H1 (cell line): ENCODE measurements at regions not wholly inside any gene's neighbourhood (a gene's known extent, or its start where the extent isn't known, plus 50 kb on each side); places are given as distances from the start of the nearest gene placed in this dataset.

Experiments used
- CTCF ChIA-PET: fragments of 300-600 bp; sonication (Branson Sonifier 250); formaldehyde crosslinking; loops from one replicate; lab custom pipeline; 2021; ENCODE audit not compliant: partially characterized antibody; lab: Charles Lee
- POLR2A ChIA-PET: fragments of 300-600 bp; sonication (Branson Sonifier 250); formaldehyde crosslinking; loops from one replicate; lab custom pipeline; 2021; ENCODE audit warnings: inconsistent platforms; ENCODE audit not compliant: partially characterized antibody; lab: Charles Lee
- DNase-seq, 2 experiments: peaks; one replicate each; pipeline versions ENCODE4 v3.0.0 to v3.0.0-alpha.2; 2010 to 2022; ENCODE audit warnings: low spot score in 2 of 2, low read depth in 1 of 2, mixed read lengths in 1 of 2
- FAIRE-seq: peaks from 2 replicates; lab custom pipeline; 2011; peaks lifted over from hg19 to GRCh38; lab: Jason Lieb, UNC
- H2AFZ ChIP-seq: 2 replicates; pipeline ENCODE4 v1.8.1; 2012; ENCODE audit warnings: low read length, inconsistent platforms
- H2AK5ac ChIP-seq: 2 replicates; pipeline ENCODE4 v1.6.1; 2013; ENCODE audit warnings: low read depth, low read length
- H2BK120ac ChIP-seq: replicated peaks from 2 replicates; pipeline ENCODE3; 2013; ENCODE audit warnings: low read depth, low read length, inconsistent platforms
- H2BK12ac ChIP-seq: 2 replicates; pipeline ENCODE4 v1.6.1; 2013; ENCODE audit warnings: low read depth, low read length
- H2BK15ac ChIP-seq: 2 replicates; pipeline ENCODE4 v1.6.1; 2013; ENCODE audit warnings: low read length
- H2BK20ac ChIP-seq: 2 replicates; pipeline ENCODE4 v1.6.1; 2013; ENCODE audit warnings: low read length
- H2BK5ac ChIP-seq: 2 replicates; pipeline ENCODE4 v1.6.1; 2013; ENCODE audit warnings: low read depth, low read length
- H3K14ac ChIP-seq: 2 replicates; pipeline ENCODE4 v1.6.1; 2013; ENCODE audit warnings: inconsistent platforms; ENCODE audit not compliant: insufficient read length
- H3K18ac ChIP-seq: 2 replicates; pipeline ENCODE4 v1.6.1; 2013; ENCODE audit warnings: low read length; ENCODE audit errors: extremely low read depth
- H3K23ac ChIP-seq: 2 replicates; pipeline ENCODE4 v1.6.1; 2013; ENCODE audit warnings: inconsistent platforms; ENCODE audit not compliant: insufficient read length
- H3K23me2 ChIP-seq: 2 replicates; pipeline ENCODE4 v1.6.1; 2013; ENCODE audit warnings: low read depth, low read length
- H3K27ac ChIP-seq: 2 replicates; pipeline ENCODE4 v1.6.1; 2011; ENCODE audit warnings: low read depth, low read length, inconsistent platforms
- H3K27me3 ChIP-seq, 4 experiments: replicated peaks in 1 of 4; 1 replicate in 1 of 4; 2 replicates in 3 of 4; pipeline versions ENCODE4 v1.6.1 to v1.8.1; 2011 to 2013; ENCODE audit warnings: low read length in 3 of 4, mild to moderate bottlenecking in 3 of 4, inconsistent platforms in 2 of 4, mixed read lengths in 2 of 4, moderate library complexity in 1 of 4; ENCODE audit not compliant: control insufficient read depth in 3 of 4, insufficient read depth in 3 of 4; ENCODE audit errors: extremely low read depth in 1 of 4
- H3K36me3 ChIP-seq, 4 experiments: 2 replicates each; pipeline versions ENCODE4 v1.6.1 to v1.8.1; 2011 to 2013; ENCODE audit warnings: mild to moderate bottlenecking in 4 of 4, low read length in 3 of 4, moderate library complexity in 2 of 4, control low read depth in 1 of 4, inconsistent platforms in 1 of 4; ENCODE audit not compliant: insufficient read depth in 4 of 4, control insufficient read depth in 2 of 4
- H3K4ac ChIP-seq: replicated peaks from 2 replicates; pipeline ENCODE3; 2013; ENCODE audit warnings: low read length, low read depth, mixed read lengths, inconsistent platforms; ENCODE audit not compliant: insufficient read length
- H3K4me1 ChIP-seq, 4 experiments: replicated peaks in 1 of 4; 1 replicate in 1 of 4; 2 replicates in 3 of 4; pipeline versions ENCODE4 v1.6.1 to v1.8.1; 2011 to 2013; ENCODE audit warnings: low read length in 3 of 4, inconsistent platforms in 2 of 4, mixed read lengths in 1 of 4; ENCODE audit not compliant: insufficient read depth in 4 of 4, control insufficient read depth in 3 of 4
- H3K4me2 ChIP-seq, 2 experiments: 2 replicates each; pipeline versions ENCODE4 v1.6.1 to v1.8.1; 2011 to 2013; ENCODE audit warnings: low read depth in 2 of 2, low read length in 2 of 2, control low read depth in 1 of 2, inconsistent platforms in 1 of 2, mild to moderate bottlenecking in 1 of 2; ENCODE audit not compliant: insufficient read depth in 1 of 2
- H3K4me3 ChIP-seq, 4 experiments: fragments of 200-600, 300-600 bp in 1 of 4; sonication (generic), shearing (Covaris generic), sonication (Bioruptor Twin) in 1 of 4; 2 replicates each; pipeline versions ENCODE4 v1.5.1 to v1.8.1; 2011 to 2016; ENCODE audit warnings: low read length in 4 of 4, low read depth in 3 of 4, control low read depth in 2 of 4, inconsistent platforms in 2 of 4, mild to moderate bottlenecking in 2 of 4, mixed read lengths in 1 of 4, moderate library complexity in 1 of 4; ENCODE audit not compliant: insufficient read depth in 2 of 4; ENCODE audit errors: extremely low read depth in 1 of 4
- H3K56ac ChIP-seq: replicated peaks from 2 replicates; pipeline ENCODE3; 2013; ENCODE audit warnings: low read depth, mild to moderate bottlenecking, mixed read lengths, low read length, inconsistent platforms; ENCODE audit not compliant: insufficient read length
- H3K79me1 ChIP-seq: 2 replicates; pipeline ENCODE4 v1.6.1; 2013; ENCODE audit warnings: low read depth, low read length, control low read depth
- H3K79me2 ChIP-seq, 2 experiments: 2 replicates each; pipeline versions ENCODE4 v1.6.1 to v1.8.1; 2012 to 2013; ENCODE audit warnings: low read length in 2 of 2, mild to moderate bottlenecking in 2 of 2, inconsistent platforms in 1 of 2; ENCODE audit not compliant: insufficient read depth in 2 of 2, control insufficient read depth in 1 of 2
- H3K9ac ChIP-seq, 4 experiments: replicated peaks in 1 of 4; 1 replicate in 1 of 4; 2 replicates in 3 of 4; pipeline versions ENCODE4 v1.6.1 to v1.8.1; 2011 to 2013; ENCODE audit warnings: low read depth in 3 of 4, low read length in 3 of 4, control low read depth in 2 of 4, mild to moderate bottlenecking in 2 of 4, moderate library complexity in 2 of 4, inconsistent platforms in 1 of 4; ENCODE audit errors: extremely low read depth in 1 of 4
- H3K9me3 ChIP-seq, 2 experiments: 2 replicates each; pipeline versions ENCODE4 v1.6.1 to v1.8.1; 2012 to 2013; ENCODE audit warnings: mild to moderate bottlenecking in 2 of 2, moderate library complexity in 2 of 2, control low read depth in 1 of 2, inconsistent platforms in 1 of 2, low read depth in 1 of 2, low read length in 1 of 2, mixed read lengths in 1 of 2; ENCODE audit not compliant: insufficient read depth in 2 of 2
- H4K20me1 ChIP-seq, 2 experiments: replicated peaks in 1 of 2; 2 replicates each; pipeline versions ENCODE3 to v1.8.1; 2011 to 2013; ENCODE audit warnings: inconsistent platforms in 2 of 2, low read length in 2 of 2, mild to moderate bottlenecking in 1 of 2; ENCODE audit not compliant: insufficient read depth in 2 of 2, control insufficient read depth in 1 of 2
- H4K5ac ChIP-seq: 2 replicates; pipeline ENCODE4 v1.6.1; 2013; ENCODE audit warnings: low read length, low read depth, mixed read lengths, inconsistent platforms; ENCODE audit not compliant: insufficient read length
- H4K8ac ChIP-seq: 2 replicates; pipeline ENCODE4 v1.8.0; 2013; ENCODE audit warnings: mild to moderate bottlenecking, moderate library complexity, low read length, inconsistent platforms; ENCODE audit not compliant: insufficient read depth; ENCODE audit errors: extremely low read depth
- H4K91ac ChIP-seq: replicated peaks from 2 replicates; pipeline ENCODE3; 2013; ENCODE audit warnings: low read length, mixed read lengths, inconsistent platforms; ENCODE audit not compliant: insufficient read length
- BACH1 ChIP-seq: IDR thresholded peaks from 2 replicates; pipeline ENCODE4 v1.6.1; 2012; ENCODE audit warnings: low read length, improper control_type of control experiment
- CTBP2 ChIP-seq: IDR thresholded peaks from 2 replicates; pipeline ENCODE4 v1.7.0; 2011; ENCODE audit warnings: borderline replicate concordance, mild to moderate bottlenecking, moderate library complexity, mixed read lengths, low read length; ENCODE audit not compliant: insufficient read depth, insufficient read length
- GTF2F1 ChIP-seq: IDR thresholded peaks from 2 replicates; pipeline ENCODE4 v1.6.1; 2012; ENCODE audit warnings: low read depth, low read length, improper control_type of control experiment, borderline replicate concordance
- POLR2AphosphoS5 ChIP-seq: IDR thresholded peaks from 2 replicates; pipeline ENCODE4 v1.6.1; 2011; ENCODE audit warnings: low read depth, low read length
- RAD21 ChIP-seq, 2 experiments: IDR thresholded peaks in 1 of 2; conservative IDR thresholded peaks in 1 of 2; 2 replicates each; pipeline ENCODE4 v1.6.1; 2011; ENCODE audit warnings: low read depth in 2 of 2, low read length in 2 of 2, improper control_type of control experiment in 1 of 2, inconsistent platforms in 1 of 2, mild to moderate bottlenecking in 1 of 2, moderate library complexity in 1 of 2
- RXRA ChIP-seq: IDR thresholded peaks from 2 replicates; pipeline ENCODE4 v1.6.1; 2011; ENCODE audit warnings: low read depth, mild to moderate bottlenecking, low read length, moderate library complexity; ENCODE audit not compliant: insufficient read depth
- TBP ChIP-seq: IDR thresholded peaks from 2 replicates; pipeline ENCODE4 v1.6.1; 2011; ENCODE audit warnings: low read depth, low read length, improper control_type of control experiment
- YY1 ChIP-seq: IDR thresholded peaks from 2 replicates; pipeline ENCODE4 v1.6.1; 2011; ENCODE audit warnings: low read depth, mild to moderate bottlenecking, low read length
- ZNF274 ChIP-seq: IDR thresholded peaks from 2 replicates; pipeline ENCODE4 v1.7.0; 2012; ENCODE audit warnings: low read length, borderline replicate concordance; ENCODE audit errors: extremely low read depth
- WGBS, 2 experiments: shearing (Covaris generic) in 1 of 2; methylation state at CpG; one replicate each; pipeline versions ENCODE4 v1.1.6 to v1.1.7; 2013 to 2015; ENCODE audit warnings: low lambda C conversion rate in 2 of 2, mixed read lengths in 2 of 2, inconsistent platforms in 1 of 2, low coverage in 1 of 2, missing lambda C conversion rate in 1 of 2; ENCODE audit not compliant: insufficient replicate concordance in 2 of 2, insufficient coverage in 1 of 2, insufficient read length in 1 of 2; ENCODE audit errors: extremely low coverage in 1 of 2, missing lambda C conversion rate in 1 of 2; 5-methylcytosine and 5-hydroxymethylcytosine counted together
- TF ChIP-seq, protein P1 (sequence below): IDR thresholded peaks from 2 replicates; pipeline ENCODE4 v1.6.1; 2012; ENCODE audit warnings: low read length, inconsistent platforms

DNA sequence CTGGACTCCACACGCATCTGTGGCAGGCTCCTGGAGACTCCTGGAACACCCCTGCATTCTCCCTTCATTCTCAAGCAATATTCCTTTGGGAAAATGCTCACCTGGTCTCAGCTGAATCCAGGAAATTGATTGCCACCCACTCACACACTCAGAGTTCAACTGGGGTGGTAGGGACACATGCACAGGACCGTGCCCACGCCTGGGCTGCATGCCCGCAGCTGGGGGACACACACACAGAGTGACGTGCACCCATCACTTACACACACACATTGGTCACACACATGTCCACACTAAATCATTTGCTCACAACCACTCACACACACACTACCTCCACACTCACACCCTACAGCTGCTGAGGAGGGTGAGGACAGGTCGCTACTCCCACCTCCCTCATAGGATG, 84.8 kb downstream of the ENGASE start:
- Histone ChIP-seq H2BK15ac (no peak overlapping the region), H3K27me3 (no peaks in the 10 kb centered on the region), H3K9ac (no peak overlapping the region), H3K4me2 (no peak overlapping the region), H4K91ac (no peak overlapping the region), H3K4me3 (no peak overlapping the region), H2BK120ac (no peak overlapping the region), H2BK5ac (no peak overlapping the region), H3K4me1 (peaks cover 0 to 7% (median 0%) of the 10 kb centered on the region in 4 experiments; a peak in 1 of 7 replicates), H4K8ac (no peak overlapping the region), H3K79me2 (no peaks in the 10 kb centered on the region), H3K23ac (no peak overlapping the region)
- POLR2A ChIA-PET = interaction anchor here (0.6 to 1.2 kb wide), 3 partner anchors 10 to 331 kb away, joined by 3 to 4 read pairs (median 4); no protein-coding TSS in a partner anchor
- no peak for FAIRE-seq
- CTCF ChIA-PET = interaction anchor here (0.7 to 3.2 kb wide), 12 partner anchors 9 to 238 kb away, joined by 3 to 12 read pairs (median 3); no protein-coding TSS in a partner anchor
- TF ChIP-seq, protein P1, sequence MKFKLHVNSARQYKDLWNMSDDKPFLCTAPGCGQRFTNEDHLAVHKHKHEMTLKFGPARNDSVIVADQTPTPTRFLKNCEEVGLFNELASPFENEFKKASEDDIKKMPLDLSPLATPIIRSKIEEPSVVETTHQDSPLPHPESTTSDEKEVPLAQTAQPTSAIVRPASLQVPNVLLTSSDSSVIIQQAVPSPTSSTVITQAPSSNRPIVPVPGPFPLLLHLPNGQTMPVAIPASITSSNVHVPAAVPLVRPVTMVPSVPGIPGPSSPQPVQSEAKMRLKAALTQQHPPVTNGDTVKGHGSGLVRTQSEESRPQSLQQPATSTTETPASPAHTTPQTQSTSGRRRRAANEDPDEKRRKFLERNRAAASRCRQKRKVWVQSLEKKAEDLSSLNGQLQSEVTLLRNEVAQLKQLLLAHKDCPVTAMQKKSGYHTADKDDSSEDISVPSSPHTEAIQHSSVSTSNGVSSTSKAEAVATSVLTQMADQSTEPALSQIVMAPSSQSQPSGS = no peak
- TF ChIP-seq RAD21 (IDR thresholded peaks at IDR 0.05 in 1 of 2, conservative IDR thresholded peaks at IDR 0.05 in 1 of 2; ENCODE audit: low read depth in 2 of 2, low read length in 2 of 2) (no peak), BACH1 (no peak), CTBP2 (no peak), RXRA (no peak), ZNF274 (no peak), GTF2F1 (no peak), YY1 (no peak), TBP (no peak), POLR2AphosphoS5 (no peak)
- TF ChIP-seq, all 59 proteins: peak for 0
- peak overlapping the region; percentile 81; the same call in 1 of the 2 replicates for H2BK12ac ChIP-seq
- no peak overlapping the region for H3K14ac ChIP-seq
- H4K5ac ChIP-seq = no peak overlapping the region
- WGBS, 2 experiments = 88% methylated on average over 6 of the region's 6 CpGs; no CpG with 5 or more reads in 1 of the 2 experiments
- no peak overlapping the region for H2BK20ac ChIP-seq
- no peak overlapping the region for H3K4ac ChIP-seq
- H3K23me2 ChIP-seq = no peaks in the 10 kb centered on the region
- H3K27ac ChIP-seq = no peak overlapping the region
- H3K56ac ChIP-seq = no peak overlapping the region
- H4K20me1 ChIP-seq = no peaks in the 10 kb centered on the region
- H2AFZ ChIP-seq = no peak overlapping the region
- H3K9me3 ChIP-seq = no peaks in the 10 kb centered on the region
- no peak for DNase-seq
- no peaks in the 10 kb centered on the region; the same call in 1 of the 2 replicates for H3K79me1 ChIP-seq
- H2AK5ac ChIP-seq = no peak overlapping the region
- H3K18ac ChIP-seq = no peak overlapping the region
- no peaks in the 10 kb centered on the region for H3K36me3 ChIP-seq
